GM23338 (cell line): ENCODE measurements at regions not wholly inside any gene's neighbourhood (a gene's known extent, or its start where the extent isn't known, plus 50 kb on each side); places are given as distances from the start of the nearest gene placed in this dataset.

Source experiments
- ATAC-seq: fragments of 200-7000 bp; cut with Tn5 transposase; 3 replicates; pipeline ENCODE4 v1.9.1; 2020
- DNase-seq: peaks from one replicate; pipeline ENCODE4 v3.0.0-alpha.2; 2015; ENCODE audit warnings: low spot score
- H2AFZ ChIP-seq: fragments of 200-600 bp; sonication (generic); 2 replicates; pipeline ENCODE4 v1.8.0; 2016; ENCODE audit warnings: antibody characterized with exemption, mild to moderate bottlenecking, moderate library complexity
- H3F3A ChIP-seq: fragments of 200-600 bp; sonication (generic); replicated peaks from 2 replicates; pipeline ENCODE4 v1.8.0; 2017; ENCODE audit warnings: antibody characterized with exemption, mixed run types, low read depth
- H3K27ac ChIP-seq: fragments of 200-600 bp; sonication (generic); 2 replicates; pipeline ENCODE4 v1.6.1; 2016; ENCODE audit warnings: low read depth
- H3K27me3 ChIP-seq: fragments of 200-600 bp; sonication (generic); 2 replicates; pipeline ENCODE4 v1.8.0; 2016; ENCODE audit warnings: mild to moderate bottlenecking, mixed run types, moderate library complexity; ENCODE audit not compliant: insufficient read depth
- H3K36me3 ChIP-seq: fragments of 200-600 bp; sonication (generic); 2 replicates; pipeline ENCODE4 v1.8.0; 2016; ENCODE audit warnings: mild to moderate bottlenecking; ENCODE audit not compliant: insufficient read depth
- H3K4me1 ChIP-seq: fragments of 200-600 bp; sonication (generic); 2 replicates; pipeline ENCODE4 v1.8.0; 2016; ENCODE audit warnings: mild to moderate bottlenecking, moderate library complexity; ENCODE audit not compliant: insufficient read depth
- H3K4me2 ChIP-seq: fragments of 200-600 bp; sonication (generic); 2 replicates; pipeline ENCODE4 v1.7.1; 2017; ENCODE audit warnings: mixed run types
- H3K4me3 ChIP-seq: fragments of 200-600 bp; sonication (generic); 2 replicates; pipeline ENCODE4 v1.6.1; 2016; ENCODE audit warnings: mixed run types
- H3K79me2 ChIP-seq: fragments of 200-600 bp; sonication (generic); replicated peaks from 2 replicates; pipeline ENCODE4 v1.8.0; 2017; ENCODE audit warnings: mild to moderate bottlenecking; ENCODE audit not compliant: insufficient read depth
- H3K9me2 ChIP-seq: fragments of 200-600 bp; sonication (generic); 2 replicates; pipeline ENCODE4 v1.8.0; 2017; ENCODE audit not compliant: insufficient read depth
- H4K20me1 ChIP-seq: fragments of 200-600 bp; sonication (generic); replicated peaks from 2 replicates; pipeline ENCODE4 v1.8.0; 2017; ENCODE audit warnings: mild to moderate bottlenecking; ENCODE audit not compliant: insufficient read depth
- H3K27ac Mint-ChIP-seq: 2 replicates; pipeline ENCODE4 v1.8.0; 2020; ENCODE audit warnings: inconsistent platforms, mild to moderate bottlenecking, moderate library complexity, mixed read lengths
- H3K27me3 Mint-ChIP-seq: 3 replicates; pipeline ENCODE4 v1.8.0; 2022; ENCODE audit warnings: low read depth, mild to moderate bottlenecking, moderate library complexity, mixed read lengths, inconsistent platforms; ENCODE audit not compliant: insufficient read depth, poor library complexity
- H3K36me3 Mint-ChIP-seq: 3 replicates; pipeline ENCODE4 v1.8.0; 2021; ENCODE audit warnings: low read depth, mild to moderate bottlenecking, inconsistent platforms, moderate library complexity, mixed read lengths
- H3K4me1 Mint-ChIP-seq: 3 replicates; pipeline ENCODE4 v1.8.0; 2020; ENCODE audit warnings: mild to moderate bottlenecking, inconsistent platforms, mixed read lengths
- H3K4me3 Mint-ChIP-seq: 3 replicates; pipeline ENCODE4 v1.8.0; 2021; ENCODE audit warnings: moderate library complexity, mild to moderate bottlenecking, inconsistent platforms, mixed read lengths
- H3K9me3 Mint-ChIP-seq: 3 replicates; pipeline ENCODE4 v1.8.0; 2020; ENCODE audit warnings: moderate library complexity, mild to moderate bottlenecking, inconsistent platforms, mixed read lengths
- EZH2phosphoT487 ChIP-seq: fragments of 200-600 bp; sonication (generic); IDR thresholded peaks from one replicate; pipeline ENCODE4 v1.8.1; 2018; ENCODE audit warnings: antibody characterized with exemption; ENCODE audit not compliant: unreplicated experiment
- JUNB ChIP-seq: IDR thresholded peaks from one replicate; pipeline ENCODE4 v1.6.1; 2016; ENCODE audit warnings: antibody characterized with exemption; ENCODE audit not compliant: unreplicated experiment
- POLR2AphosphoS5 ChIP-seq: IDR thresholded peaks from 2 replicates; pipeline ENCODE4 v1.6.1; 2016; ENCODE audit warnings: antibody characterized with exemption, low read depth
- ZNF331 ChIP-seq: fragments of 250-450 bp; sonication (Bioruptor Pico); IDR thresholded peaks from 2 replicates; pipeline ENCODE4 v1.5.0; 2020; ENCODE audit warnings: low read depth, mild to moderate bottlenecking, moderate library complexity
- TF ChIP-seq, protein P1 (sequence below): fragments of 250-450 bp; sonication (Bioruptor Pico); IDR thresholded peaks from 2 replicates; pipeline ENCODE4 v1.5.0; 2020; ENCODE audit warnings: mild to moderate bottlenecking, moderate library complexity
- TF ChIP-seq, protein P2 (sequence below): IDR thresholded peaks from one replicate; pipeline ENCODE4 v1.6.1; 2018; ENCODE audit warnings: antibody characterized with exemption; ENCODE audit not compliant: unreplicated experiment

GRCh38 chr3:182523836-182524235, 269.5 kb upstream of the ATP11B start (continued):
- TF ChIP-seq, protein P1, sequence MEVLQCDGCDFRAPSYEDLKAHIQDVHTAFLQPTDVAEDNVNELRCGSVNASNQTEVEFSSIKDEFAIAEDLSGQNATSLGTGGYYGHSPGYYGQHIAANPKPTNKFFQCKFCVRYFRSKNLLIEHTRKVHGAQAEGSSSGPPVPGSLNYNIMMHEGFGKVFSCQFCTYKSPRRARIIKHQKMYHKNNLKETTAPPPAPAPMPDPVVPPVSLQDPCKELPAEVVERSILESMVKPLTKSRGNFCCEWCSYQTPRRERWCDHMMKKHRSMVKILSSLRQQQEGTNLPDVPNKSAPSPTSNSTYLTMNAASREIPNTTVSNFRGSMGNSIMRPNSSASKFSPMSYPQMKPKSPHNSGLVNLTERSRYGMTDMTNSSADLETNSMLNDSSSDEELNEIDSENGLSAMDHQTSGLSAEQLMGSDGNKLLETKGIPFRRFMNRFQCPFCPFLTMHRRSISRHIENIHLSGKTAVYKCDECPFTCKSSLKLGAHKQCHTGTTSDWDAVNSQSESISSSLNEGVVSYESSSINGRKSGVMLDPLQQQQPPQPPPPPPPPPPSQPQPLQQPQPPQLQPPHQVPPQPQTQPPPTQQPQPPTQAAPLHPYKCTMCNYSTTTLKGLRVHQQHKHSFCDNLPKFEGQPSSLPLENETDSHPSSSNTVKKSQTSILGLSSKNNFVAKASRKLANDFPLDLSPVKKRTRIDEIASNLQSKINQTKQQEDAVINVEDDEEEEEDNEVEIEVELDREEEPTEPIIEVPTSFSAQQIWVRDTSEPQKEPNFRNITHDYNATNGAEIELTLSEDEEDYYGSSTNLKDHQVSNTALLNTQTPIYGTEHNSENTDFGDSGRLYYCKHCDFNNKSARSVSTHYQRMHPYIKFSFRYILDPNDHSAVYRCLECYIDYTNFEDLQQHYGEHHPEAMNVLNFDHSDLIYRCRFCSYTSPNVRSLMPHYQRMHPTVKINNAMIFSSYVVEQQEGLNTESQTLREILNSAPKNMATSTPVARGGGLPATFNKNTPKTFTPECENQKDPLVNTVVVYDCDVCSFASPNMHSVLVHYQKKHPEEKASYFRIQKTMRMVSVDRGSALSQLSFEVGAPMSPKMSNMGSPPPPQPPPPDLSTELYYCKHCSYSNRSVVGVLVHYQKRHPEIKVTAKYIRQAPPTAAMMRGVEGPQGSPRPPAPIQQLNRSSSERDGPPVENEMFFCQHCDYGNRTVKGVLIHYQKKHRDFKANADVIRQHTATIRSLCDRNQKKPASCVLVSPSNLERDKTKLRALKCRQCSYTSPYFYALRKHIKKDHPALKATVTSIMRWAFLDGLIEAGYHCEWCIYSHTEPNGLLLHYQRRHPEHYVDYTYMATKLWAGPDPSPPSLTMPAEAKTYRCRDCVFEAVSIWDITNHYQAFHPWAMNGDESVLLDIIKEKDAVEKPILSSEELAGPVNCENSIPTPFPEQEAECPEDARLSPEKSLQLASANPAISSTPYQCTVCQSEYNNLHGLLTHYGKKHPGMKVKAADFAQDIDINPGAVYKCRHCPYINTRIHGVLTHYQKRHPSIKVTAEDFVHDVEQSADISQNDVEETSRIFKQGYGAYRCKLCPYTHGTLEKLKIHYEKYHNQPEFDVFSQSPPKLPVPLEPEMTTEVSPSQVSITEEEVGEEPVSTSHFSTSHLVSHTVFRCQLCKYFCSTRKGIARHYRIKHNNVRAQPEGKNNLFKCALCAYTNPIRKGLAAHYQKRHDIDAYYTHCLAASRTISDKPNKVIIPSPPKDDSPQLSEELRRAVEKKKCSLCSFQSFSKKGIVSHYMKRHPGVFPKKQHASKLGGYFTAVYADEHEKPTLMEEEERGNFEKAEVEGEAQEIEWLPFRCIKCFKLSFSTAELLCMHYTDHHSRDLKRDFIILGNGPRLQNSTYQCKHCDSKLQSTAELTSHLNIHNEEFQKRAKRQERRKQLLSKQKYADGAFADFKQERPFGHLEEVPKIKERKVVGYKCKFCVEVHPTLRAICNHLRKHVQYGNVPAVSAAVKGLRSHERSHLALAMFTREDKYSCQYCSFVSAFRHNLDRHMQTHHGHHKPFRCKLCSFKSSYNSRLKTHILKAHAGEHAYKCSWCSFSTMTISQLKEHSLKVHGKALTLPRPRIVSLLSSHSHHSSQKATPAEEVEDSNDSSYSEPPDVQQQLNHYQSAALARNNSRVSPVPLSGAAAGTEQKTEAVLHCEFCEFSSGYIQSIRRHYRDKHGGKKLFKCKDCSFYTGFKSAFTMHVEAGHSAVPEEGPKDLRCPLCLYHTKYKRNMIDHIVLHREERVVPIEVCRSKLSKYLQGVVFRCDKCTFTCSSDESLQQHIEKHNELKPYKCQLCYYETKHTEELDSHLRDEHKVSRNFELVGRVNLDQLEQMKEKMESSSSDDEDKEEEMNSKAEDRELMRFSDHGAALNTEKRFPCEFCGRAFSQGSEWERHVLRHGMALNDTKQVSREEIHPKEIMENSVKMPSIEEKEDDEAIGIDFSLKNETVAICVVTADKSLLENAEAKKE (CRISPR knock-in tag): no peak
- TF ChIP-seq EZH2phosphoT487: no peak
- TF ChIP-seq POLR2AphosphoS5: no peak

DNA sequence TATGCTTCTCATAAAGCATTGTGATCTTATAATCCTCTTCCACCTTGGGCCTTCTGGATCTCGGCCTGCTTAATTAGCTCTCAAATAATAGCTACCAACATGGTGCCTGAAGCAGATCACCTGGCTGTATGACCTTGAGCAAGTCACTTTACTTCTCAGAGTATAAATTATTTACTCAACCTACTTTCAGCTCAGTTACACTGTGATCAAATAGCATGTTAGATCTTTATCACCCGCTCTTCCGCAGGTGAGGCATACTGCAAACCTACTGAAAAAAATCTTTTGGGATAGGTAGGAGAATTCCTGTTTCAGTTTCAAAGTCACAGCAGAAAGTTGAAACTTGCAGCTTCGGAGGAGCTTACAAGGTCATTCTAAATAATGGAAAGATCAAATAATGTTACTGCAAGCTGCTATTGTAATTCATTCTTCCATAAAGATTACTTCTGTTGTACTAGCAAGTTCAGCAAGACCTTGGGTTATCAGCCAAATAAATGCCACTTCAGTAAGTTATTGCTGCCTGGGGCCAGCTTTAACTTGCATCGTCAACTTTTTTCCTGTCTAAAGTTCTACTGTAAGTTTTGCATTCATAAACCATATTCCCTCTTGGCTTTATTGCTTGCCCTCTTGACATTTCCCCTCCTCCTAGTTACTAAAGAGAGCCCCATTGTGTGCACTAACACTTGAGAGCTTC, 268.4 kb upstream of the ATP11B start:
- no peak for TF ChIP-seq ZNF331 (CRISPR knock-in tag)
- TF ChIP-seq EZH2phosphoT487: no peak
- TF ChIP-seq, protein P2, sequence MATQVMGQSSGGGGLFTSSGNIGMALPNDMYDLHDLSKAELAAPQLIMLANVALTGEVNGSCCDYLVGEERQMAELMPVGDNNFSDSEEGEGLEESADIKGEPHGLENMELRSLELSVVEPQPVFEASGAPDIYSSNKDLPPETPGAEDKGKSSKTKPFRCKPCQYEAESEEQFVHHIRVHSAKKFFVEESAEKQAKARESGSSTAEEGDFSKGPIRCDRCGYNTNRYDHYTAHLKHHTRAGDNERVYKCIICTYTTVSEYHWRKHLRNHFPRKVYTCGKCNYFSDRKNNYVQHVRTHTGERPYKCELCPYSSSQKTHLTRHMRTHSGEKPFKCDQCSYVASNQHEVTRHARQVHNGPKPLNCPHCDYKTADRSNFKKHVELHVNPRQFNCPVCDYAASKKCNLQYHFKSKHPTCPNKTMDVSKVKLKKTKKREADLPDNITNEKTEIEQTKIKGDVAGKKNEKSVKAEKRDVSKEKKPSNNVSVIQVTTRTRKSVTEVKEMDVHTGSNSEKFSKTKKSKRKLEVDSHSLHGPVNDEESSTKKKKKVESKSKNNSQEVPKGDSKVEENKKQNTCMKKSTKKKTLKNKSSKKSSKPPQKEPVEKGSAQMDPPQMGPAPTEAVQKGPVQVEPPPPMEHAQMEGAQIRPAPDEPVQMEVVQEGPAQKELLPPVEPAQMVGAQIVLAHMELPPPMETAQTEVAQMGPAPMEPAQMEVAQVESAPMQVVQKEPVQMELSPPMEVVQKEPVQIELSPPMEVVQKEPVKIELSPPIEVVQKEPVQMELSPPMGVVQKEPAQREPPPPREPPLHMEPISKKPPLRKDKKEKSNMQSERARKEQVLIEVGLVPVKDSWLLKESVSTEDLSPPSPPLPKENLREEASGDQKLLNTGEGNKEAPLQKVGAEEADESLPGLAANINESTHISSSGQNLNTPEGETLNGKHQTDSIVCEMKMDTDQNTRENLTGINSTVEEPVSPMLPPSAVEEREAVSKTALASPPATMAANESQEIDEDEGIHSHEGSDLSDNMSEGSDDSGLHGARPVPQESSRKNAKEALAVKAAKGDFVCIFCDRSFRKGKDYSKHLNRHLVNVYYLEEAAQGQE: no peak
- TF ChIP-seq JUNB: no peak
- no peak for TF ChIP-seq POLR2AphosphoS5
- no peak overlapping the region for H3K4me3 Mint-ChIP-seq
- Histone ChIP-seq H2AFZ (no peak overlapping the region), H3K27ac (no peak overlapping the region), H3F3A (no peaks in the 10 kb centered on the region), H3K27me3 (no peaks in the 10 kb centered on the region), H3K4me1 (peaks cover 3% of the 10 kb centered on the region; the same call in 1 of the 2 replicates), H4K20me1 (no peaks in the 10 kb centered on the region), H3K36me3 (no peaks in the 10 kb centered on the region), H3K79me2 (no peaks in the 10 kb centered on the region), H3K9me2 (no peaks in the 10 kb centered on the region; the same call in 1 of the 2 replicates), H3K4me2 (no peak overlapping the region), H3K4me3 (no peak overlapping the region)
- peaks cover 9% of the 10 kb centered on the region; the same call in 2 of the 3 replicates for H3K4me1 Mint-ChIP-seq
- no peak overlapping the region; the same call in 1 of the 2 replicates for H3K27ac Mint-ChIP-seq
- ATAC-seq (no peak), DNase-seq (no peak)
- no peaks in the 10 kb centered on the region for H3K27me3 Mint-ChIP-seq
- no peaks in the 10 kb centered on the region for H3K9me3 Mint-ChIP-seq
- H3K36me3 Mint-ChIP-seq: no peaks in the 10 kb centered on the region
